Endothelial cell of umbilical vein (primary cell): ENCODE measurements at regions not wholly inside any gene's neighbourhood (a gene's known extent, or its start where the extent isn't known, plus 50 kb on each side); places are given as distances from the start of the nearest gene placed in this dataset.

Experiments used
- BruUV-seq: library from RNA; stranded (reverse); fragments of 400-500 nt; replicated peaks from 2 replicates; lab custom pipeline; 2021; lab: Mats Ljungman, UMichigan
- CTCF ChIA-PET: fragments of 300-600, 350-600 bp; sonication (Branson Sonifier 250); formaldehyde crosslinking; loops from one replicate; lab custom pipeline; 2021; ENCODE audit warnings: antibody characterized with exemption, inconsistent platforms; lab: Charles Lee
- POLR2A ChIA-PET: fragments of 300-600, 350-600 bp; sonication (Branson Sonifier 250); formaldehyde crosslinking; loops from one replicate; lab custom pipeline; 2021; ENCODE audit warnings: antibody characterized with exemption, inconsistent platforms; lab: Charles Lee
- DNase-seq: peaks from one replicate; pipeline ENCODE4 v3.0.0-alpha.2; 2011; ENCODE audit warnings: low read depth, low spot score
- FAIRE-seq: peaks from 2 replicates; lab custom pipeline; 2011; peaks lifted over from hg19 to GRCh38; lab: Jason Lieb, UNC
- H2AFZ ChIP-seq: 2 replicates; pipeline ENCODE4 v1.6.0; 2012; ENCODE audit warnings: low read depth, low read length, control low read depth, inconsistent platforms
- H3K27ac ChIP-seq: 2 replicates; pipeline ENCODE4 v1.5.1; 2011; ENCODE audit warnings: low read depth, mild to moderate bottlenecking, control low read depth, low read length, moderate library complexity; ENCODE audit not compliant: insufficient read depth
- H3K27me3 ChIP-seq, 2 experiments: 2 replicates each; pipeline versions ENCODE4 v1.6.0 to v1.6.1; 2011; ENCODE audit warnings: low read length in 2 of 2, mixed read lengths in 1 of 2; ENCODE audit not compliant: control insufficient read depth in 2 of 2, insufficient read depth in 2 of 2
- H3K36me3 ChIP-seq, 2 experiments: 2 replicates in 1 of 2; 3 replicates in 1 of 2; pipeline ENCODE4 v1.5.1; 2011; ENCODE audit warnings: low read length in 2 of 2, mild to moderate bottlenecking in 1 of 2, moderate library complexity in 1 of 2; ENCODE audit not compliant: control insufficient read depth in 2 of 2, insufficient read depth in 2 of 2; ENCODE audit errors: extremely low read depth in 1 of 2
- H3K4me1 ChIP-seq: 3 replicates; pipeline ENCODE4 v1.5.1; 2011; ENCODE audit warnings: mild to moderate bottlenecking, low read length; ENCODE audit not compliant: control insufficient read depth, insufficient read depth; ENCODE audit errors: extremely low read depth
- H3K4me2 ChIP-seq: 2 replicates; pipeline ENCODE4 v1.6.1; 2011; ENCODE audit warnings: low read length, control low read depth, mixed read lengths; ENCODE audit not compliant: insufficient read depth
- H3K4me3 ChIP-seq, 3 experiments: fragments of 200-600 bp in 1 of 3; sonication (generic), shearing (Covaris generic) in 1 of 3; replicated peaks in 1 of 3; 2 replicates each; pipeline ENCODE4 v1.5.1; 2011 to 2016; ENCODE audit warnings: control low read depth in 3 of 3, low read length in 3 of 3, mild to moderate bottlenecking in 2 of 3, inconsistent platforms in 1 of 3, low read depth in 1 of 3, moderate library complexity in 1 of 3; ENCODE audit not compliant: insufficient read depth in 1 of 3
- H3K79me2 ChIP-seq: 2 replicates; pipeline ENCODE4 v1.6.0; 2012; ENCODE audit warnings: low read length, inconsistent platforms; ENCODE audit not compliant: control insufficient read depth, insufficient read depth
- H3K9ac ChIP-seq: replicated peaks from 2 replicates; pipeline ENCODE3; 2011; ENCODE audit warnings: low read length, control low read depth; ENCODE audit not compliant: insufficient read depth; ENCODE audit errors: extremely low read depth
- H3K9me1 ChIP-seq: replicated peaks from 3 replicates; pipeline ENCODE4 v1.6.0; 2011; ENCODE audit warnings: mild to moderate bottlenecking, low read length; ENCODE audit not compliant: control insufficient read depth, insufficient read depth; ENCODE audit errors: extremely low read depth
- H3K9me3 ChIP-seq: replicated peaks from 2 replicates; pipeline ENCODE4 v1.5.1; 2012; ENCODE audit warnings: low read length, inconsistent platforms; ENCODE audit not compliant: control insufficient read depth, insufficient read depth
- H4K20me1 ChIP-seq: replicated peaks from 2 replicates; pipeline ENCODE3; 2011; ENCODE audit warnings: mild to moderate bottlenecking, low read length; ENCODE audit not compliant: control insufficient read depth, insufficient read depth; ENCODE audit errors: extremely low read depth
- CTCF ChIP-seq, 2 donors: IDR thresholded peaks; 1 replicate in 1 of 2; 2 replicates in 1 of 2; pipeline ENCODE4 v1.5.1; 2011; ENCODE audit warnings: low read length in 2 of 2, mild to moderate bottlenecking in 2 of 2, moderate library complexity in 2 of 2, control low read depth in 1 of 2, inconsistent platforms in 1 of 2, low read depth in 1 of 2; ENCODE audit not compliant: insufficient read depth in 1 of 2; ENCODE audit errors: extremely low read depth in 1 of 2
- EZH2 ChIP-seq: IDR thresholded peaks from 2 replicates; pipeline ENCODE4 v1.6.1; 2012; ENCODE audit warnings: borderline replicate concordance, low read depth, mild to moderate bottlenecking, moderate library complexity, low read length, inconsistent platforms; ENCODE audit not compliant: severe bottlenecking
- FOS ChIP-seq: IDR thresholded peaks from 2 replicates; pipeline ENCODE4 v1.6.1; 2011; ENCODE audit warnings: mild to moderate bottlenecking, low read length, moderate library complexity, borderline replicate concordance; ENCODE audit not compliant: insufficient read depth
- GATA2 ChIP-seq: IDR thresholded peaks from 2 replicates; pipeline ENCODE4 v1.7.0; 2011; ENCODE audit warnings: low read depth, mild to moderate bottlenecking, moderate library complexity, mixed read lengths, low read length; ENCODE audit not compliant: insufficient read length, insufficient read depth
- JUN ChIP-seq: IDR thresholded peaks from 2 replicates; pipeline ENCODE4 v1.6.1; 2011; ENCODE audit warnings: borderline replicate concordance, low read depth; ENCODE audit not compliant: insufficient read length, insufficient read depth
- MAX ChIP-seq: IDR thresholded peaks from 2 replicates; pipeline ENCODE4 v1.6.1; 2011; ENCODE audit not compliant: insufficient read depth, insufficient read length
- MYC ChIP-seq: IDR thresholded peaks from one replicate; pipeline ENCODE4 v1.6.1; 2011; ENCODE audit warnings: mild to moderate bottlenecking, low read depth, low read length
- POLR2A ChIP-seq: IDR thresholded peaks from 2 replicates; pipeline ENCODE4 v1.6.1; 2012; ENCODE audit warnings: low read depth, mild to moderate bottlenecking, control low read depth, low read length
- POLR2AphosphoS5 ChIP-seq: IDR thresholded peaks from 2 replicates; pipeline ENCODE4 v1.6.1; 2012; ENCODE audit warnings: low read depth, mild to moderate bottlenecking, control low read depth, low read length, moderate library complexity; ENCODE audit not compliant: insufficient read depth
- dilution Hi-C: fragments of 300-500 bp; cut with MboI; formaldehyde crosslinking; loops from one replicate; pipeline ENCODE4 v1.15.0; 2019; ENCODE audit warnings: low sequenced_read_pairs; ENCODE audit not compliant: extremely low pct_ligation_motif_present
- intact Hi-C: fragments of 100-400 bp; cut with micrococcal nuclease; formaldehyde crosslinking; loops from one replicate; pipeline ENCODE4 v1.10.0; 2022

GRCh38 chr1:113278371-113278770 is 111.9 kb upstream of the MAGI3 start:
- H3K79me2 ChIP-seq = no peaks in the 10 kb centered on the region
- DNase-seq (no peak), FAIRE-seq (no peak)
- no TSS peak for BruUV-seq
- no peak overlapping the region for H2AFZ ChIP-seq
- no peak overlapping the region for H3K27ac ChIP-seq
- ChIA-PET CTCF (no interaction called here), POLR2A (no interaction called here)
- no peak overlapping the region for H3K9ac ChIP-seq
- H4K20me1 ChIP-seq = no peaks in the 10 kb centered on the region
- no peak overlapping the region for H3K4me2 ChIP-seq
- intact Hi-C loops (no loop called here), dilution Hi-C loops (no loop called here)
- H3K4me3 ChIP-seq = no peak overlapping the region
- TF ChIP-seq GATA2 = no peak
- no peaks in the 10 kb centered on the region for H3K9me3 ChIP-seq
- peaks cover 13 to 29% of the 10 kb centered on the region in 2 experiments for H3K27me3 ChIP-seq
- no peaks in the 10 kb centered on the region for H3K9me1 ChIP-seq
- H3K36me3 ChIP-seq = no peaks in the 10 kb centered on the region
- H3K4me1 ChIP-seq = no peaks in the 10 kb centered on the region

GRCh38 chr1:113278777-113279176 is 111.5 kb upstream of the MAGI3 start:
- H3K79me2 ChIP-seq = no peaks in the 10 kb centered on the region
- DNase-seq (no peak), FAIRE-seq (no peak)
- TF ChIP-seq MAX = no peak
- no peak for TF ChIP-seq EZH2
- no peak for TF ChIP-seq GATA2
- TF ChIP-seq JUN = no peak
- no peak for TF ChIP-seq MYC
- TF ChIP-seq CTCF (IDR thresholded peaks at IDR 0.05; ENCODE audit: extremely low read depth in 1 of 2, insufficient read depth in 1 of 2, low read depth in 1 of 2, low read length in 2 of 2) = no peak
- TF ChIP-seq POLR2A = no peak
- TF ChIP-seq POLR2AphosphoS5 = no peak
- no peak for TF ChIP-seq FOS
- intact Hi-C loops (no loop called here), dilution Hi-C loops (no loop called here)
- H3K9ac ChIP-seq = no peak overlapping the region
- peaks cover 13 to 29% of the 10 kb centered on the region in 2 experiments for H3K27me3 ChIP-seq
- no peak overlapping the region for H3K4me2 ChIP-seq
- no TSS peak for BruUV-seq
- H2AFZ ChIP-seq = no peak overlapping the region
- H3K4me3 ChIP-seq = no peak overlapping the region
- no peak overlapping the region for H3K27ac ChIP-seq
- no peaks in the 10 kb centered on the region for H4K20me1 ChIP-seq
- no peaks in the 10 kb centered on the region for H3K9me1 ChIP-seq
- CTCF ChIA-PET = no interaction called here
- H3K36me3 ChIP-seq = no peaks in the 10 kb centered on the region
- H3K4me1 ChIP-seq = no peaks in the 10 kb centered on the region
- H3K9me3 ChIP-seq = no peaks in the 10 kb centered on the region
- POLR2A ChIA-PET = no interaction called here
